ENCODE measurements at regions not wholly inside any gene's neighbourhood (a gene's known extent, or its start where the extent isn't known, plus 50 kb on each side); places are given as distances from the start of the nearest gene placed in this dataset.

DNA sequence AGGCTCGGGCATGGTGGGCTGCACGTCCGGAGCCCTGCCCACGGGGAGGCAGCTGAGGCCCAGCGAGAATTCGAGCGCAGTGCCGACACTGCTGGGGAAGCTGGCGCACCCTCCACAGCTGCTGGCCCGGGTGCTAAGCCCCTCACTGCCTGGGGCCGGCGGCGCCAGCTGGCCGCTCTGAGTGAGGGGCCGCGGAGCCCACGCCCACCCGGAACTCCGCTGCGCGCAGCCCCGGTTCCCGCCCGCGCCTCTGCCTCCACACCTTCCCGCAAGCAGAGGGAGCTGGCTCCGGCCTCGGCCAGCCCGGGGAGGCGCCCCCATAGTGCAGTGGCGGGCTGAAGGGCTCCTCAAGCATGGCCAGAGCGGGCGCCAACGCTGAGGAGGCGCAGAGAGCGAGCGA lies 2080.4 kb downstream of the PCDH9 start:
- TF ChIP-seq, protein P1, sequence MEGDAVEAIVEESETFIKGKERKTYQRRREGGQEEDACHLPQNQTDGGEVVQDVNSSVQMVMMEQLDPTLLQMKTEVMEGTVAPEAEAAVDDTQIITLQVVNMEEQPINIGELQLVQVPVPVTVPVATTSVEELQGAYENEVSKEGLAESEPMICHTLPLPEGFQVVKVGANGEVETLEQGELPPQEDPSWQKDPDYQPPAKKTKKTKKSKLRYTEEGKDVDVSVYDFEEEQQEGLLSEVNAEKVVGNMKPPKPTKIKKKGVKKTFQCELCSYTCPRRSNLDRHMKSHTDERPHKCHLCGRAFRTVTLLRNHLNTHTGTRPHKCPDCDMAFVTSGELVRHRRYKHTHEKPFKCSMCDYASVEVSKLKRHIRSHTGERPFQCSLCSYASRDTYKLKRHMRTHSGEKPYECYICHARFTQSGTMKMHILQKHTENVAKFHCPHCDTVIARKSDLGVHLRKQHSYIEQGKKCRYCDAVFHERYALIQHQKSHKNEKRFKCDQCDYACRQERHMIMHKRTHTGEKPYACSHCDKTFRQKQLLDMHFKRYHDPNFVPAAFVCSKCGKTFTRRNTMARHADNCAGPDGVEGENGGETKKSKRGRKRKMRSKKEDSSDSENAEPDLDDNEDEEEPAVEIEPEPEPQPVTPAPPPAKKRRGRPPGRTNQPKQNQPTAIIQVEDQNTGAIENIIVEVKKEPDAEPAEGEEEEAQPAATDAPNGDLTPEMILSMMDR (IDR thresholded peaks at IDR 0.05; ENCODE audit: low read depth, low read length), result no peak
- TF ChIP-seq EZH2phosphoT487 (IDR thresholded peaks at IDR 0.05; ENCODE audit: low read depth), result no peak
